Thoracic aorta (tissue), 2 donors: ENCODE measurements at regions not wholly inside any gene's neighbourhood (a gene's known extent, or its start where the extent isn't known, plus 50 kb on each side); places are given as distances from the start of the nearest gene placed in this dataset.
"Not testable (repeated sequence)": the region's sequence is repeated elsewhere in the genome, so short reads cannot be mapped to it uniquely, and the experiment has no call there.

Experiments used
- ATAC-seq: fragments of 150-250 bp; one replicate; pipeline ENCODE4 v1.8.0; 2017; ENCODE audit warnings: low read depth; ENCODE audit not compliant: insufficient number of reproducible peaks, low FRiP score
- DNase-seq: peaks from one replicate; pipeline ENCODE4 v3.0.0-alpha.2; 2020; ENCODE audit warnings: low spot score
- H3K27ac ChIP-seq, 2 donors: fragments of 200-600 bp; sonication (generic); 1 replicate in 1 of 2; 2 replicates in 1 of 2; pipeline ENCODE4 v1.5.1; 2016; ENCODE audit warnings: mild to moderate bottlenecking in 2 of 2, moderate library complexity in 2 of 2
- H3K27me3 ChIP-seq: fragments of 200-600 bp; sonication (generic); replicated peaks from 2 replicates; pipeline ENCODE4 v1.6.0; 2016; ENCODE audit warnings: mild to moderate bottlenecking; ENCODE audit not compliant: insufficient read depth
- H3K36me3 ChIP-seq: fragments of 200-600 bp; sonication (generic); one replicate; pipeline ENCODE4 v1.5.1; 2016
- H3K4me1 ChIP-seq, 2 donors: fragments of 200-600 bp; sonication (generic); 1 replicate in 1 of 2; 2 replicates in 1 of 2; pipeline versions ENCODE4 v1.5.1 to v1.6.0; 2016; ENCODE audit warnings: low read depth in 2 of 2, mild to moderate bottlenecking in 1 of 2; ENCODE audit not compliant: control insufficient read depth in 1 of 2
- H3K4me3 ChIP-seq: fragments of 200-600 bp; sonication (generic); 2 replicates; pipeline ENCODE4 v1.5.1; 2016; ENCODE audit warnings: mild to moderate bottlenecking
- H3K9me3 ChIP-seq: fragments of 200-600 bp; sonication (generic); 2 replicates; pipeline ENCODE4 v1.5.1; 2016
- TF ChIP-seq, protein P1 (sequence below): fragments of 200-600 bp; sonication (generic); IDR thresholded peaks from one replicate; pipeline ENCODE4 v1.5.1; 2019; ENCODE audit warnings: antibody characterized with exemption

DNA sequence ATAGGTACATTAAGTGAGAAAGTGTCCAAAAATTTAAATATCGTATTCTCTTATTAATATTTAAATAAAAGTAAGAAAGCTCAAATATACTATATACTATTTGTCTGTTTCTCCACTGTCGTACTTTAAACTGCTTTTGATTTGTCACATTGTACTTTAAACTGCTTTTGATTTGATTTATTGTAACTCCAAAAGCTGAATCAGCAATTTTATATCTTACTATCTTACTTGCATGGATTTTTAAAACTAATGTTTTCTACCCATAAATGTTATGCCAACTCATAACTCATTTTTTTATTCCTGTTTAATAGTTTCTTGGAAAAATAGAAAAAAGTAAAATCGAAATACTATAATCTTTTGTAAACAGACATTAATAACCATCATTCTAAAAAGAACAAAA is 1128.2 kb upstream of the ACVR2A start:
- no peaks in the 10 kb centered on the region for H3K27me3 ChIP-seq
- no peak for DNase-seq
- no peak overlapping the region for H3K4me3 ChIP-seq
- no peaks in the 10 kb centered on the region for H3K4me1 ChIP-seq
- TF ChIP-seq, protein P1, sequence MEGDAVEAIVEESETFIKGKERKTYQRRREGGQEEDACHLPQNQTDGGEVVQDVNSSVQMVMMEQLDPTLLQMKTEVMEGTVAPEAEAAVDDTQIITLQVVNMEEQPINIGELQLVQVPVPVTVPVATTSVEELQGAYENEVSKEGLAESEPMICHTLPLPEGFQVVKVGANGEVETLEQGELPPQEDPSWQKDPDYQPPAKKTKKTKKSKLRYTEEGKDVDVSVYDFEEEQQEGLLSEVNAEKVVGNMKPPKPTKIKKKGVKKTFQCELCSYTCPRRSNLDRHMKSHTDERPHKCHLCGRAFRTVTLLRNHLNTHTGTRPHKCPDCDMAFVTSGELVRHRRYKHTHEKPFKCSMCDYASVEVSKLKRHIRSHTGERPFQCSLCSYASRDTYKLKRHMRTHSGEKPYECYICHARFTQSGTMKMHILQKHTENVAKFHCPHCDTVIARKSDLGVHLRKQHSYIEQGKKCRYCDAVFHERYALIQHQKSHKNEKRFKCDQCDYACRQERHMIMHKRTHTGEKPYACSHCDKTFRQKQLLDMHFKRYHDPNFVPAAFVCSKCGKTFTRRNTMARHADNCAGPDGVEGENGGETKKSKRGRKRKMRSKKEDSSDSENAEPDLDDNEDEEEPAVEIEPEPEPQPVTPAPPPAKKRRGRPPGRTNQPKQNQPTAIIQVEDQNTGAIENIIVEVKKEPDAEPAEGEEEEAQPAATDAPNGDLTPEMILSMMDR, result no peak
- no peaks in the 10 kb centered on the region for H3K36me3 ChIP-seq
- no peak for ATAC-seq
- H3K27ac ChIP-seq, result no peak overlapping the region
- no peaks in the 10 kb centered on the region for H3K9me3 ChIP-seq

DNA sequence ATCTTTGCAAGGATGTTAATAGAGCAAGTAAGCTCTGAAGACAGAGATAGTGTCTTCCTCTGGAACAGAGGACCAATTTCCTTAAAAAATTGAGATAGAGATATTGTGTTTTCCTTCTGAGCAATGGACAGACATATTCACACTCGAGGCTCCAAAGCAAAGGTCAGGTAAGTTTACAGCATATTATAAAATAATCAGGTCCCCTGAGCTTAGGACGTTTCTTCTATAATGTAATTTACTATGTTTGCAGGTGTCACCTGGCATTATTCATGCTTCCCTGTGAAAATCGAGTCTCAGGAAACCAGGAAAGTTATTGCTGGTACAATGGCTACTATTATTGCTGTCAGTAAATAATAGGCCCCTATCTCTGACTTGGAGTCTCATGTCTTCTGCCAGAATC is 1135.8 kb upstream of the ACVR2A start:
- DNase-seq (no peak), ATAC-seq (no peak)
- Histone ChIP-seq H3K27ac (no peak overlapping the region), H3K9me3 (no peaks in the 10 kb centered on the region), H3K36me3 (no peaks in the 10 kb centered on the region), H3K4me1 (no peaks in the 10 kb centered on the region), H3K27me3 (no peaks in the 10 kb centered on the region), H3K4me3 (no peak overlapping the region)
- TF ChIP-seq, protein P1, result no peak

DNA sequence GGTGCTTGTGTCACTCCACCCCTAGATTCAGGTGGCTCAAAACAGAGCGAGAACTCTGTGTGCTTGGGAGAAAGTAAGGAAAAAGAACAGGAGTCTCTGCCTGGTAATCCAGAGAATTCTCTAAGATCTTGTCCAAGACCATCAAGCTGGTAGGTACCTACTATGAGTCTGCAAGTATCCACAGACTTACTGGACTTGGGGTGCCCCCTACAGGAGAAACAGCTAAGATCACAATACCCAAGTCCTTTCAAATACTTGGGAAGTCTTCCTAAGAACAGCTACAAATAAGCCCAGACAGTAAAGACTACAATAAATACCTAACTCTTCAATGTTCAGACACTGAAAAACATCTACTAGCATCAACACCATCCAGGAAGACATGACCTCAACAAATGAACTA is 1143.6 kb upstream of the ACVR2A start:
- Histone ChIP-seq H3K27ac (no peak overlapping the region), H3K27me3 (no peaks in the 10 kb centered on the region), H3K4me1 (no peaks in the 10 kb centered on the region), H3K36me3 (no peaks in the 10 kb centered on the region), H3K9me3 (peaks cover 3% of the 10 kb centered on the region), H3K4me3 (no peak overlapping the region)
- TF ChIP-seq, protein P1, result no peak
- ATAC-seq (no peak), DNase-seq (no peak)

DNA sequence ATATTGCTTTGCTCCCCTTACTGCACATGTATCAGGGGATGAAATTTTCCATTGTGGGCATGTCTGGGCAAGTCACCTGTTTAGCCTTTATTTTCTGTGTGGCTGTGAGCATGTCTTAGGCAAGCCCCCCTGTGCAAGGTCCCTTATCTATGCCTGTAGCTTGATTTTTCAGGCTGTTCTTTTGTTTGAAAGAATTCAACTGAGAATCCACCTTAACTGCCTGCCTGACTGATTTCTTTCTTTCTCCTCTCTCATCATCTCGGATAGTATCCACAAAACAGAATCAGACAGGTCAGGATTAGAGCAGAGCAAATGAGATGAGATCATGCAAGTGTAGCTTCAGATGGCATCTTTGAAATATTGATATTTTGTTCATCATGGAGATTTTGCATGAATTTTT is 1147.5 kb upstream of the ACVR2A start:
- Histone ChIP-seq H3K4me1 (no peaks in the 10 kb centered on the region), H3K4me3 (no peak overlapping the region), H3K27ac (no peak overlapping the region), H3K36me3 (no peaks in the 10 kb centered on the region), H3K27me3 (no peaks in the 10 kb centered on the region), H3K9me3 (no peaks in the 10 kb centered on the region)
- DNase-seq (no peak), ATAC-seq (no peak)
- TF ChIP-seq, protein P1, result no peak

DNA sequence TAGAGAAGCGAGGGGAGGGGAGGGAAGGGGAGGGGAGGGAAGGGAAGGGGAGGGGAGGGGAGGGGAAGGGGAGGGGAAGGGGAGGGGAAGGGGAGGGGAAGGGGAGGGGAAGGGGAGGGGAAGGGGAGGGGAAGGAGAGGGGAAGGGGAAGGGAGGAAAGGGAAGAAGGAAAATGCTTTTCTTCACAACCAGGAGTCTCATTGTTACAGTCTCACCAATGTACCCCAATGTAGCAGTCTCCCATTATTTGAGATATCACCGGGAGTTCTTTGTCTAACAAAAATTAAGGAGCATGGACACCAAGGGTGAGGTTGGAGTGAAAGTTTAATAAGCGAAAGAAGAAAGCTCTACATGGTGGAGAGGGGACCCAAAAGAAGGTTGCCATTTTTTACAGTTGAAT is 1148.0 kb upstream of the ACVR2A start:
- H3K4me3 ChIP-seq, ATAC-seq, H3K27me3 ChIP-seq, H3K4me1 ChIP-seq, H3K9me3 ChIP-seq, H3K36me3 ChIP-seq, DNase-seq, H3K27ac ChIP-seq: not testable (repeated sequence)

DNA sequence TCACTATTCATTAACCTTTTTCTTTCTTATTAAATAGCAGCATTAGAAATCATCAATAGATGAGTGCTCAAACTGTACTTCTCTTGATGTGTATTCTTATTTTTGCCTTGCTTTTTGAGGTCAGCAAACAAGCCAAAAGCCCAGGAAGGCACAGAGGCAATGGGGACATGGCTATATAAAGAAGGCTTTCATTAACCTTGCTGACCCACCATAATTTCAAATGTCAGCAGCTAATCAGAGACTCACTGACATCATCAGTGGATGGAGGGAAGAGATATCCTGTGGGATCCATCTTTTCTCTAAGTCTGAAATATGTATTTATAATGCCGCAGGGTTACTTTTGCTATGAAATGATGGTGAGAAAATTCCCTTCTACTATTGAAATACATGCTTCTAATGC is 1162.8 kb upstream of the ACVR2A start:
- H3K9me3 ChIP-seq, result no peaks in the 10 kb centered on the region
- no peaks in the 10 kb centered on the region for H3K36me3 ChIP-seq
- no peak overlapping the region for H3K4me3 ChIP-seq
- TF ChIP-seq, protein P1, result no peak
- H3K27ac ChIP-seq, result no peak overlapping the region
- ATAC-seq (no peak), DNase-seq (no peak)
- H3K4me1 ChIP-seq, result no peaks in the 10 kb centered on the region
- no peaks in the 10 kb centered on the region for H3K27me3 ChIP-seq
